ENCODE measurements at regions not wholly inside any gene's neighbourhood (a gene's known extent, or its start where the extent isn't known, plus 50 kb on each side); places are given as distances from the start of the nearest gene placed in this dataset.
"Not testable (repeated sequence)": the region's sequence is repeated elsewhere in the genome, so short reads cannot be mapped to it uniquely, and the experiment has no call there.

DNA sequence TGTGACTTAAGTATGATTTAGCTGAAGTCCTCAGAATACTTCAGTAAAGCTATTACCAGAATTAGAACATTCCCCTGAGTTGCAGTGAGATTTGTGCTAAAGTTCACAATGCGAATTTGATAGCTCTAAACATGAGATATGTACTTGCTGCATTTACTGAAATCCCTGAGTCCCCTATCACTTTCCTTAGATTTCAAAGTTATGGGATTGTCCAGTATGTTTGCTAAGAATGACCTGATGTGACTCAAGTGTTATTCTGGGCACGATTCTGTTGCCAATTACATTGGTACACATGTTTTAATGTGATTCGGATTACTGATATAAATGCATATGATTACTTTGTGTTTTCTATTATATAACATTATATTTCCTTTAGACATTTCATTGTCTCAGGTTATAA, 91.3 kb upstream of the AMOT start (continued):
- TF ChIP-seq ZNF280D (tag by site-specific recombination; IDR thresholded peaks at IDR 0.05) (no peak), RBAK (tag by site-specific recombination; IDR thresholded peaks at IDR 0.05) (no peak), PBX3 (CRISPR knock-in tag; IDR thresholded peaks at IDR 0.05) (no peak), ZFP41 (tag by site-specific recombination; IDR thresholded peaks at IDR 0.05; ENCODE audit: borderline replicate concordance) (no peak), KLF16 (tag by site-specific recombination; IDR thresholded peaks at IDR 0.05) (no peak), ZSCAN5A (tag by site-specific recombination; IDR thresholded peaks at IDR 0.05) (no peak)
- TF ChIP-seq, protein P1, sequence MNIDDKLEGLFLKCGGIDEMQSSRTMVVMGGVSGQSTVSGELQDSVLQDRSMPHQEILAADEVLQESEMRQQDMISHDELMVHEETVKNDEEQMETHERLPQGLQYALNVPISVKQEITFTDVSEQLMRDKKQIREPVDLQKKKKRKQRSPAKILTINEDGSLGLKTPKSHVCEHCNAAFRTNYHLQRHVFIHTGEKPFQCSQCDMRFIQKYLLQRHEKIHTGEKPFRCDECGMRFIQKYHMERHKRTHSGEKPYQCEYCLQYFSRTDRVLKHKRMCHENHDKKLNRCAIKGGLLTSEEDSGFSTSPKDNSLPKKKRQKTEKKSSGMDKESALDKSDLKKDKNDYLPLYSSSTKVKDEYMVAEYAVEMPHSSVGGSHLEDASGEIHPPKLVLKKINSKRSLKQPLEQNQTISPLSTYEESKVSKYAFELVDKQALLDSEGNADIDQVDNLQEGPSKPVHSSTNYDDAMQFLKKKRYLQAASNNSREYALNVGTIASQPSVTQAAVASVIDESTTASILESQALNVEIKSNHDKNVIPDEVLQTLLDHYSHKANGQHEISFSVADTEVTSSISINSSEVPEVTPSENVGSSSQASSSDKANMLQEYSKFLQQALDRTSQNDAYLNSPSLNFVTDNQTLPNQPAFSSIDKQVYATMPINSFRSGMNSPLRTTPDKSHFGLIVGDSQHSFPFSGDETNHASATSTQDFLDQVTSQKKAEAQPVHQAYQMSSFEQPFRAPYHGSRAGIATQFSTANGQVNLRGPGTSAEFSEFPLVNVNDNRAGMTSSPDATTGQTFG (tag by site-specific recombination; IDR thresholded peaks at IDR 0.05; ENCODE audit: borderline replicate concordance), result no peak

- Histone ChIP-seq H3K27ac (ENCODE audit: extremely low read depth, low read depth, low read length) (no peak overlapping the region), H3K4me3 (ENCODE audit: low read depth, low read length) (no peak overlapping the region), H3K9me3 (ENCODE audit: control insufficient read depth, insufficient read depth, low read depth, low read length) (no peaks in the 10 kb centered on the region), H3K4me1 (ENCODE audit: control insufficient read depth, insufficient read depth, low read length) (no peaks in the 10 kb centered on the region), H3K36me3 (ENCODE audit: control insufficient read depth in 2 of 2, insufficient read depth in 1 of 2, low read length in 2 of 2) (no peaks in the 10 kb centered on the region)
- ChIA-PET POLR2A (no interaction called here), CTCF (no interaction called here)
- no peak for TF ChIP-seq ZNF623 (tag by site-specific recombination; IDR thresholded peaks at IDR 0.05)
- TF ChIP-seq ZNF548 (tag by site-specific recombination; IDR thresholded peaks at IDR 0.05), result no peak
- TF ChIP-seq KLF1 (tag by site-specific recombination; IDR thresholded peaks at IDR 0.05), result no peak
Measured at GRCh38 chrX:112931478-112931877, 90.8 kb upstream of the AMOT start.

DNA sequence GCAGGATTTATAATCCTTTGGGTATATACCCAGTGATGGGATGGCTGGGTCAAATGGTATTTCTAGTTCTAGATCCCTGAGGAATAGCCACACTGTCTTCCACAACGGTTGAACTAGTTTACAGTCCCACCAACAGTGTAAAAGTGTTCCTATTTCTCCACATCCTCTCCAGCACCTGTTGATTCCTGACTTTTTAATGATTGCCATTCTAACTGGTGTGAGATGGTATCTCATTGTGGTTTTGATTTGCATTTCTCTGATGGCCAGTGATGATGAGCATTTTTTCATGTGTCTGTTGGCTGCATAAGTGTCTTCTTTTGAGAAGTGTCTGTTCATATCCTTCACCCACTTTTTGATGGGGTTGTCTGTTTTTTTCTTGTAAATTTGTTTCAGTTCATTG, 82.8 kb upstream of the AMOT start:
- TF ChIP-seq SCRT2 (tag by site-specific recombination; IDR thresholded peaks at IDR 0.05) (peak; percentile 76), SCRT1 (tag by site-specific recombination; IDR thresholded peaks at IDR 0.05; ENCODE audit: borderline replicate concordance) (peak; percentile 61; the same call in 1 of the 2 replicates)
- H3K9me3 ChIP-seq (ENCODE audit: control insufficient read depth, insufficient read depth, low read depth, low read length); CTCF ChIA-PET; H3K4me3 ChIP-seq (ENCODE audit: low read depth, low read length); H3K36me3 ChIP-seq (ENCODE audit: control insufficient read depth in 2 of 2, insufficient read depth in 1 of 2, low read length in 2 of 2); H3K4me1 ChIP-seq (ENCODE audit: control insufficient read depth, insufficient read depth, low read length); POLR2A ChIA-PET; H3K27ac ChIP-seq (ENCODE audit: extremely low read depth, low read depth, low read length): not testable (repeated sequence)

DNA sequence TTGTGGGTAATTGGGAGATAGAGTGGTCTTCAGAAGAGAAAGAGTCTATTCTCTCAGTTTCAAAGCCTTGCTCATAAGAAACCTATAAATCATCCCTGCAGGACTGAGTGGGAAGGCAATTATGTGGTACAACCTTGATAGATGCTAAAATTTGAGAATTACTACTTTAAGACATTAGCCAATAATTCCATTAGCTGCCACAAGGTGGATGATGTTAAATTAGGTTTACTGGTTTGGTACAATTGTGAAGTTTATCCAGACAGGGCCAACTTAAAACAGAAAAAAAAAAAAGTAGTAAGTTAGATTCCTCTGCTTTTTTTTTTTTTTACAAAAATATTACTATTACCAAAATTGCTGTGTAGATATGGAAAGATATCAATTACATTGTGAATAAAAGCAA, 73.2 kb upstream of the AMOT start:
- Histone ChIP-seq H3K9me3 (ENCODE audit: control insufficient read depth, insufficient read depth, low read depth, low read length) (no peaks in the 10 kb centered on the region), H3K27ac (ENCODE audit: extremely low read depth, low read depth, low read length) (no peak overlapping the region), H3K4me3 (ENCODE audit: low read depth, low read length) (no peak overlapping the region), H3K4me1 (ENCODE audit: control insufficient read depth, insufficient read depth, low read length) (no peaks in the 10 kb centered on the region), H3K36me3 (ENCODE audit: control insufficient read depth in 2 of 2, insufficient read depth in 1 of 2, low read length in 2 of 2) (no peaks in the 10 kb centered on the region)
- POLR2A ChIA-PET, result no interaction called here
- CTCF ChIA-PET, result interaction anchor here (0.6 to 0.7 kb wide), 4 partner anchors 91 to 1059 kb away, joined by 3 to 4 read pairs (median 3); no protein-coding TSS in a partner anchor
- TF ChIP-seq ZBTB20 (tag by site-specific recombination; IDR thresholded peaks at IDR 0.05) (no peak), ZNF549 (tag by site-specific recombination; IDR thresholded peaks at IDR 0.05) (no peak), GLI2 (tag by site-specific recombination; IDR thresholded peaks at IDR 0.05; ENCODE audit: borderline replicate concordance, low read depth) (no peak), ZNF366 (tag by site-specific recombination; conservative IDR thresholded peaks at IDR 0.05) (no peak), KLF7 (tag by site-specific recombination; IDR thresholded peaks at IDR 0.05; ENCODE audit: borderline replicate concordance) (no peak)

Data from HEK293 (cell line).